GM19035 (cell line): ENCODE measurements at regions not wholly inside any gene's neighbourhood (a gene's known extent, or its start where the extent isn't known, plus 50 kb on each side); places are given as distances from the start of the nearest gene placed in this dataset.

ENCODE experiments used
- ATAC-seq: cut with Tn5 transposase; IDR thresholded peaks from one replicate; pipeline ENCODE4 v1.9.1; 2021; ENCODE audit not compliant: unreplicated experiment

DNA sequence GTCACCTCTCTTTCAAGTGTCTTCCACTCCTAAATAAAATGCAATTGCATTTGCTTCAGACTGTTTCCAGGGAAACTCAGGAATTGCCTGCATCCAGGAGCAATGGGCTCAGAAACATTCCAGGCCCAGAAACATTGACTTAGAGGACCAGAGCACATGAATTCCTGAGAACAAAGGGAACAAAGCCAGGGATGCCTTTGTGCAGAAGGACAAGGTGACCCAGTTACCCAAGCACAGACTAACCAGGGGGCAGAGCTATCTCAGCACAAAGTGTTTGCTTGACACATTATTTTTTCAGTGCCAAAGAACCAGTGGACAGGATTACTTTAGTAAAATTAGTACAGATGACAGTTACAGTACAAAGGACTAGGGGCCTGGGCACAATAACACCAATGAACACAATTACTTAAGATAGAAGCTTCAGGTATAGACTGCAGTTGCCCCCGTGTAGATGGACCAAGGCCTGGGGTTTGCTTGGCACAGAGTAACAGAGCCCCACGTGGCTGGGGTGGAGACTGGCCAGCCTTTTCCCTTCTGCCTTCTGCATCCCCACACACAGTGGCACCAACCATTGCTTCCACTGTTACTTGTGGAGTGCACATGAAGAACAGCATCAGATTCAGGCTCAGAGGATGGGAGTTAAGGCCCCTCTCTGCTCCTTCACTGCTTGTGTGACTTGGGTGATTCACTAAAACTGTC lies 500.8 kb downstream of the INSC start:
- no peak for ATAC-seq

DNA sequence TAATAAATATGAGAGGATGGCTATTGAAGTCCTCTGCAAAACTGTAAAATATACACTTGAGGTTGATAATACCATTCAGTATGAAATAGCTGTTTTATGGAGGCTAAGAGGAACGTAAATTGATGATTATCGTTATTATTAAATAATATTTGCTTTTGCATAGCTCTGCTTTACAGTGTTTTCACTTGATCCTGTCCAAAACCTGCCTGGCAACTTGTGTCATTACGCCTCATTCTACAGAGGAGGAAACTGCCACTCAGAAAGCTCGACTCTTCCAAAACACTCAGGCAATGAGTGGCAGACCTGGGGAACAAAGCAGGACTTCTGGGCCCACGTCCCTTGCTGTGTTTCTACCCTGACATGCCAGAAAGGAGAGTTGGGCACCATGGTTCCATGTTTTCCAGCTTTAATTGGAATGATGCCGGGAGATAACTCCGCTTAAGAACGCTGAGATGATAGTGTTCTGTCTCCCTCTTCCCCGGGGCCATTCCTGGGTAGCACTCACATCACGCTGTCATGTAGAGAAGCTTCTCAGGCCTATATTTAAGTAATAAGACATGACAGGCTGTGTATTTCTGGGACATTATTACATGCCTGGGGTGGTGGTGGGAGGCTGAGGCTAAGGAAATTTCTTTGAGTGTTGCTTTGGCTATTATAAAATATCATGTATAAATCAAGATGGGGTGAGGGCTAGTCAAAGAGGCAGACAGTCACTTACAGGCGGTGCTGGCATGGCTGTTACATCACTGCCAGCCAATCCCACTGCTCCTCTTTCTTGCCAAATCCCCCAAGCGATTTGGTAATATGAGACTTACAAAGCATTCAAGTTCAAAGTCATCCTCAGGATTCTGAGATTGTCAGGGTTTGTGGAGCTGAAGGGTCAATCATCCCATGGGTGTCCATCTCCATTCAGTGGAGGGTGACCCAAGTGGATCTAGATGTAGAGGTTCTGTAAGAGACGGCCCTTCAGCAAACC lies 501.7 kb downstream of the INSC start:
- ATAC-seq = no peak

DNA sequence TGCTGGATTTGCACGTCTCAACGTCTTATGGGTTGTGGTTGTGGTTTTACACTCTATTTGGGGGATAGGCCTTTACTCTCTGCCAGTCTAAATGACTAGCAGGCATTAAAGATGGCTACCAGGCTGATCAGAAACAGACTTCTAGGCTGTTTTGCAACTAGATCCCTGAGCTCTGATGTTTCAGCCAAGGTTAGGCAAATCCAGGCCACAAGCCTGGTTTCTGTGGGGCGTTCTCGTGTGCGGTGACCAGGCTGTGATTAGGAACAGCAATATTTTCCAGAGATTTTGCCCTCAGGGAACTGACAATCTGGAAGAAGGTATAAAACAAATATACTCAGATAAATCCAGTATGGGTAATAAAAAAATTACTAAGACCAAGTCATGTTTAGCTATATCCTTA lies 502.4 kb downstream of the INSC start:
- no peak for ATAC-seq

DNA sequence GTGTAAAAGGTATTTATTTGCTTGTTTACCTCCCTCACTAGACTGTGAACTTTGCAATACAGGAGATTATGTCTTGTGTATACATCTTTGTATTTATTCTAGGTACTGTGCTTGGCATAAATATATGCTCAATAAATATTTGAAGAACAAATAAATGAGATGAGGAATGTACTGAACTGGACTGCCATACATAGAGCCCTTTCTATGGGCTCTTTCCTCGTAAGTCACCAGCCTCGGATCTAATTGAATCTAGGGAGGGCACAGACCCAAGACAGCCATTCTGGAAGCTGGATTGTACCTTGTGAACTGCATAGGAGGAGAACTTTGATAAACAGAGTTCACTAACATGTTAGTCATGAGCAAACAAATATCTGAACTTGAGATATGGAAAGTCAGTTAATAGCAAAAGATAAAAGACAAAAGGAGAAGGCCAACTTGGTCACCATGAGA lies 503.9 kb downstream of the INSC start:
- ATAC-seq = no peak

DNA sequence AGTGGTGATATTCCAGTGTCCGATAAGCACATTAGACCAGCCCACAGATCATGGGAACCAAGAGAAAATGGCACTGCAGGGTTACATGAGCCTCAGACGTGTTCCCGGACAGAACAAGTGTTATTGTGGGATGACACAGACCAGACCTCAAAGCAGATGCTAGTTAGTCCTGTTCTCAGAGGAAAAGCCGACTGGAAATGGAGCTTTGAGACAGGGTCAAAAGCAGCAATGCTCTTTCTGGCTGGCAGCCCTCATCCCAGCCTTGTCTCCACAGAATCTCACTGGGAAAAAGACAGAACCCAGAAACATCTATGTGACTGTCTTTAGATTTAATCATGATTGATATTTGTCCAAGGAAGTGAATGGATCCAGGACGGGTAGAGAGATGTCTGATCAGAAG lies 506.8 kb downstream of the INSC start:
- ATAC-seq = no peak

DNA sequence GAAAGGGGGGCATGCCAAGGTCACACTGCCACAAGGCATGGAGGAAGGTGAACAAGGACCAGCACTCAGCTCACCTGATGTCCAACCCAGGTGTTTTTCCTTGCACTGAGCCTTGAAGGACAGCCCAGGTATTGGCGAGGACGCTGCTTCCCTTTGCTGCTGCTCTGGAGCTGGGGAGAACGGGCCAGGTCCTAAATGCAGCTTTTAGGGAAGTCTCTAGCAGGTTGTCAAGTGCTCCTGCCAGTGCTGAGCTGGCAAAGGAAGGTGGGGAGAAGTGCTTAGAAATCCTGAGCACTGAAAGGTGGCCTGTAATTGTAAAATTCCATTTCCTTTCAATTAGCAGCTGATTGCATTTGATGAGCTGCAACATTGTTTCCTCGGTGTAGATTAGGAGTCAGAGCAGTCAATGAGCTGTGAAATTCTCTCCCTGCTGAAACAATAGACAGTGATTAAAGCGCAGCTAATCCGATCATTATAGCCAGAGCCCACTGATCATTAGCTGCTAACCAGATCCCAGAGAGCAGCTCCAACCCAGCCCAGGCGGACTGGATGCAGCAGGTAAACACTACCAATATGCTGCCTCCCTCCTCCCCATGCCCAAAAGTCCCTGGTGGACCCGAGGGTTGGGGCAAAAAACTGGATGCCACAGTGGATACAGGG lies 507.6 kb downstream of the INSC start:
- ATAC-seq = no peak

DNA sequence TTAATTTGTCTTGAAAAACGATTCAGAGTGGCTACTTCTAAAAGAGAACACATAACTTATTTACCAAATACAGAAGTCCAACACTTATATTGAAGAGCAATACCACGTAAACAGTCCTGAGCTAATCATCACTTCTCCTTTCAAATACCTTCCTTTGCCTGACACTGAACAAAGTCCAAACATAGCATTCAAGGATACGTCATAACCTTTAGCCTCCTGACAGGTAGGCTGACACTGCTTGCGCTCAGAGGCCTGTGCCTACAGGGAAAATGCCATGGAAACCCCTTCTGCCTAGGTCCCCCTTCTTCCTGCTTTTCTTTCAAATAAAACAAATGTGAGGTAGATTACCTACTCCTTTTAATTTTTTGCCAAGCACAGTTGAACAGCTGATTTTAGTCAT lies 510.0 kb downstream of the INSC start:
- ATAC-seq = no peak

DNA sequence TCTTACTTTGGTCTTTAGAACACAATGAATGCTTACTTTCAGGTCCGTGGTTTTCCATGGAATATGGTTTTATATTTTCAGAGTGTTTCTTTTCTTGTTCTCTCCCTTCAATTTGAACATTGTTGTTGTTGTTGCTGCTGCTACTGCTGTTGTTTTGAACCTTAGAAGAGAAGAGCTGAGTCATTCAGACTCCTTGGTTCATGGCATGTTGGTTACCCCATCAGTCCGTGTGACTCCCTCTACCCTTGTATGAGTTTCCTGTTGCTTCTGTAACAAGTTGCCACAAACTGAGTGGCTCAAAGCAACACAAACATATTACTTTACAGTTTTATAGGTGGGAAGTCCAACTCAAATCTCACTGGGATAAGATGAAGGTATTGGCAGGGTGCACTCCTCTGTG lies 511.0 kb downstream of the INSC start:
- ATAC-seq = no peak

DNA sequence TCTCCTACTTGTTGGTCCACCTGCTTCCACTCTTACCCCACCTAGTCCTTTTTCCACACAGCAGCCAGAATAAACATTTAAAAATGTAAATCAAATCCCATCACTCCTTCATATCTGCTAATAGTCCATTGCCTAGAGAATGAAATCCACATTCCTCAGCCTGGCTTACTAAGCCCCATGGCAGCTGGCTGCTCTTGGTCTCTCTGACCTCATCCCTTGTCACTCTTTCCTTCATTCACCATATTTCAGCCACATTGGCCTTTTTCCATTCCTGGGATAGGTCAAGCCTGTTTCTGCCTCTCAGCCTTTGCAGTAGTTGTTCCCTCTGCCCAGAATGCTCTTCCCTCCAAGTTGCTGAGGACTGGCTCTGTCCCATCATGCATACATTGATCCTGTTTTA lies 512.8 kb downstream of the INSC start:
- ATAC-seq = no peak

DNA sequence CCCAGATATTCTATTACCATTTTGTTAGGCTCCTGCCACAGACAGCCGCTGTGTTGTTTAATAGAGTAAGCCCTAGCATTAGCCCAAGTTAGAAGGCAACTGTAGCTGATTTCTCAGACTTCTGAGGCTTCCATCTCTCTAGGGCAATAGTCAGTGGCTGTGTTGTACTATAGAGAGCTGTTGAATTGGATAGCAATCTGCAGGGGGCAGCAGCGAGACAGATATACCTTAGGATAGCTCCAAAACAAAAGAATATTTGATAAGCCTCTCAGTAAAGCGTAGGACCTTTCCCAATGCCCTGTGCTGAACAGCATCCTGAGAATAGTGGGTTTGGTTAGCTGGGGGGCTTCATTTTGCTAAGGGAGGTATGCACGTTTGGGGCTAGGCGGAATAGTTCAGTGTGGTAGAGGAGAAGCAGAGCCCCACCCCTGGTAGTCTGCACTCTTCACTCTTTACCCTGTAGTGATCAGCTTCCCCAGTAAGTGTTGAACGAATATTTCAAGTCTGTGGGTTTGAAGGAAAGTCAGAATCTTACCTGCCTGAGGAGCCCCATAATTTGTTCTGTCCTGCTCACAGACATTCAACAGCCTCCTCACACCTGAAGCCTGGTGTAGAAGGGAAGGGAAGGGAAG lies 515.1 kb downstream of the INSC start:
- no peak for ATAC-seq

DNA sequence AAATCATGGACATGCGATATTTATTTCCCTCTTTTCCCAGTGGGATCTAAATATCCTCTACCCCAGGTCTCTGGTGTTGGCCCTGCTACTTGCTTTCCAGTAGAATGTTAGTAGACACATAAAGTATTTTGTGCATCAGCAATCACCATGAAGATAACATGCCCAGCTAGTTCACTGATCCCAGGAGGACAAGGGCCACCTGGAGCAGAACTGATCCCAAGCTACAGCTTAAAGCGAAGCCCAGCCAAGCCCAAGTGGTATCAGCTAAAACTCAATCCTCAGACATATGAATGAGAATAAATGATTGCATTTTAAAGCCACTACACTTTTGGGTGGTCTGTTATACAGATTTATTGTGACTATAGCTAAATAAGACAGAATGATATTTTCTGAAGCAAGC lies 516.2 kb downstream of the INSC start:
- no peak for ATAC-seq

DNA sequence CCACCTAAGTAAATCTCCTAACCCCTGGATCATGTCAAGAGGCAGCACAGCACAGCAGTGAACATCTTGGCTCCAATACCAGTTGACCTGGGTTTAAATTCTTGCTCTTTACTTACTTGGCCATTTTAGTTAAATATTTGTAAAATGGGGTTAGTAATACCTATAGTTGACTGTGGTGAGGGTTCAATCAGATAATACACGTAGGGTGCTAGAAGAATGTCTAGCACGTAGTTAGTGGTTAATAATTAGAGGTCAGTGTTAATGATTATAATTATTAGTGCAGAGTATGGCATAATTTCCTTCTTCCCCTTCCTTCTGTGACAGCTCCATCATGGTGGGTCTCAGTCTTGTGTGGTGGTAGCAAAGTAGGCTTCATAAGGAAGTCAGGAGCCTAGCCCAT lies 520.8 kb downstream of the INSC start:
- ATAC-seq = no peak

DNA sequence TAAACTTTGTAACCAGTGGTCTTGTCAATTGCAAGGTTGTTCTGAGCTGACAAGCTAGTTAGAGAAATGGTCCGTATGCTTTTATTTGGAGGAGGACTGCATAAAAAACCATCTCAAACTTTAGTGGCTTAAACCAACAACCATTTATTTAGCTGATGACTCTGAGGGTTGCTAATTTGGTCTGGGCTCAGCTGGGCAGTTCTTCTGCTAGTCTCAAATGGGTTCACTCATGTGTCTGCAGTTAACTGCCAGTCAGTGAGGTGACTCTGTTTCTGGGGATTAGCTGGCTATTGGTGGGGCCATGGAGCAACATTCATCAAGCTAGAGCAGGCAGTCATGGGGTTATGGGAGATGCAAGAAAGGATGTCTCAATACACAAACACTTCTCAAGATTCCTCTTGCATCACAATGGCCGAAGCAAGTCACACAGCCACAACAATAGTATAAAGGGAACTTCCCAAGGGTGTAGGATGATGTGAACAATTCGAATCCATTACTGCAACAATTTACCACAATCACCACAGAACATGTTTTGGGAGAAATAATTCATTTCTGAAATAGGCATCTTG lies 521.9 kb downstream of the INSC start:
- no peak for ATAC-seq

DNA sequence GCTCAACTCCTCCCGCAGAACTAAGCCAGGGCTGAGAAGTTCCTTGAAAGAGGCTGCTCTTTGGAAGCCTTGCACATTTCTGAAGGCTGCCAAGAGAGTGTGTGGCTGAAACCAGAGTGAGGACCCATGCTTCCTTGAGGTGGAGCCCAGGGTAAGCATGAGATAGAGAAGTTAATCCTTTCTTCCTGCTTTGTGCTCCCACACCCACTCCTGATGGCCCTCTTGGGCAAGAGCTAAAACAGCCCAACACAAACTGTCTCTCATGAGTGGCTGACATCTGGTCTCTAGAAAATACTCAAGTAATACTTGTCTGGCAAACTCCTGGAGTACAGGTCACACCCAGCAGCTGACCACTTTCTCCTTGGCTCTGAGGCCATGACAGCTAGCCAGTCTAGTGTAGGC lies 523.7 kb downstream of the INSC start:
- no peak for ATAC-seq

DNA sequence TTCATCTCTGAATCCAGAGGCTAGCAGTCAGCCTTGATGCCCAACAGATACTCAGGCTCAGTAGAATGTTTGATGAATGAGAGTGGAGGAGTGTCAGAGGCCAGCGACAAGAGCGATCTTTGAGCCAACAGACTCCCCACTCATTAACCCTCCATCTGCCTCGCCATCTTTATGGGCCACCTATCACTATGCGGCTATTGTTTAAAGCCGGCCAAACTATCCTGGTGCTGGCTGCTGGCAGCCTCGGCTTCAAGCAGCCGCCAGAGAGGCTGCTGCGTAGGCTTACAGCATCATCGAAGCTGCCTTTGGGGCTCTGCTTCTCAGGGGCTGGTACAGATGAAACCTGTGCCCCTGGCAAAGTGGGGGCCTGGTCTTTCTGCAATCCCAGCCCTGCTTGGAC lies 525.6 kb downstream of the INSC start:
- ATAC-seq = no peak

DNA sequence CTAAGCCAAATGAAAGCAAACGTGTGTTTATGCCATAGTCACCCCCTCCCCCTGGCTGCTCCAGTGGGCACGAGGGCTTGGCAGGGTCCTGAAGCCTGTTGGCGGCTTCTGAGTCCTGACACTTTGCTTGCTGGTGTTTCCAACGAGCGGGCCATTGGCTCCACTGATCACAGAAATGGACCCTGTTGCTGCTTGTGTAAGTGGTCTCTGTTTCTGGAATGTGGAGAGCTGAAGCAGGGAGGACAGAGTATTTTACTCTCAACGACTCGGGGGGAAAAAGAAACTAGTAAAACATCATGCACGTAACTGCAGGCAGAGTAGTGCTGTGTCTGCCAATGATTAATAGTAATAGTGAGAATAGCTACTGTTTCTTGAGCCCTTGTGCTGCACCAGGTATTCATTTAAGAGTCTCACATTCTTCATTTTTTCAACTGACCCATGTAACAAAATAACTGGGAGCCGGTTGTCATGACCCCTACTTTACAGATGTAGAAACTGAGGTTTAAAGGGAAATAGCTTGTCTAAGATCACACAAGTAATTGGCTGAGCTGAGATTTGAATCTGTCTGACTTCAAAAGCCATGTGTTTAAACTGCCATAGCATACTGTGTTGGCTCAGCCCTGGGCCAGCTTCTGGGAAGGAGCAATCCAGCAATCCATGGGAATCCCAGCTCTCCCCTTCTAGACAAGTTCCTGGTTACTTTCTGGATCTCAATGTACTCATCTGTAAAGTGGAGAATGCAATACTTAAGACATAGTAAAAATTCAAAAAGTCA lies 526.7 kb downstream of the INSC start:
- ATAC-seq = peak; percentile 73

DNA sequence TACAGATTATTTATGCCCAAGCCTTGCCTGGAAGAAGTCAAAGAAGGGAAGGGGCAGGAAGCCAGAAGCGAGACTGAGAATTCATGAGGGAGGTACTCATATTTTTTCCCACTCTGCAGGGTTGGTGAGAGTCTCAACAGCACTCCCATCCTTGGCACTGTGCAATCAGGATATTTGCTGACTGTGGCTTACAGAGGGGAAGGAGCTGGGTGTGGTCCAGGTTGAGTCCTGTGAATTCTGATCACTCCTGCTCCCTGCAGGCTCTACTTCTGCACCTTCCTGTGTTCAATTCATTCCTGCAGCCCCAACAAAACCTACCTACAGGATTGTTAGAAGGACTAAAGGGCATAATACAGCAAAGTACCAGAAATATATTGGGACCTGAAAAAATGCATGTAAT lies 530.5 kb downstream of the INSC start:
- no peak for ATAC-seq

DNA sequence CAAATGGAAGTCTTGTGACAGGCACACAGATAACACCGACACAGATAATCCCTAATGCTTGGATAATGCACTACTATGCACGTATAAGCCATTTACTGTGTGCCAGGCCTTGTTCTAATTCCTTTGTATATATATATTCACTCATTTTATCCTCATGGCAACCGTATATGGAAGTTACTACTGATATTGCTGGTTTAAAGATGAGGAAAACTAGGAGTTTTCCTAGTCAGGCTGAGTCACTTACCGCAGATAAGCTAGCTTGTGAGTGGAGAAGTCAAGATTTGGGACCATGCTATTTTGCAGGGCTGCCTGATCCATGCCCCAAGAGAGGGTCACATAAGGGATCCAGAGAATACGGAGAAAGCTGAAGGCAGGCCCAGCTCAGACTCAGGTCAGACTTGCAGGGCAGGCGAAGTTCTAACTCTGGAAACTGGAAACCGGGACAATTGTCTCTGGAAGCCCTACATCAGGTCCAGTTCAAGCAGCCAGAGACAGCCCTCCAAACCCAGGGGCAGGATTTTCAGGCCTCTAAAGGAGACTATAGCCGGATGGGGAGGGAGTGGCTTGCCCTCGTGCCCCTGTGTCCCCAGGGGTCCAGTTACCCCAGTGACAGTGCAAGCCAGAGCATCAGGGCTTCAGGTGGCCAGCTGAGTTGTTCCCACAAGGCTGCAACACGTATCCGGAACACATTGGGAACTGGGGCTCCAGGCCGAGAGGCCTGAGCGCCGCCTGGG lies 534.8 kb downstream of the INSC start:
- peak; percentile 16 for ATAC-seq

DNA sequence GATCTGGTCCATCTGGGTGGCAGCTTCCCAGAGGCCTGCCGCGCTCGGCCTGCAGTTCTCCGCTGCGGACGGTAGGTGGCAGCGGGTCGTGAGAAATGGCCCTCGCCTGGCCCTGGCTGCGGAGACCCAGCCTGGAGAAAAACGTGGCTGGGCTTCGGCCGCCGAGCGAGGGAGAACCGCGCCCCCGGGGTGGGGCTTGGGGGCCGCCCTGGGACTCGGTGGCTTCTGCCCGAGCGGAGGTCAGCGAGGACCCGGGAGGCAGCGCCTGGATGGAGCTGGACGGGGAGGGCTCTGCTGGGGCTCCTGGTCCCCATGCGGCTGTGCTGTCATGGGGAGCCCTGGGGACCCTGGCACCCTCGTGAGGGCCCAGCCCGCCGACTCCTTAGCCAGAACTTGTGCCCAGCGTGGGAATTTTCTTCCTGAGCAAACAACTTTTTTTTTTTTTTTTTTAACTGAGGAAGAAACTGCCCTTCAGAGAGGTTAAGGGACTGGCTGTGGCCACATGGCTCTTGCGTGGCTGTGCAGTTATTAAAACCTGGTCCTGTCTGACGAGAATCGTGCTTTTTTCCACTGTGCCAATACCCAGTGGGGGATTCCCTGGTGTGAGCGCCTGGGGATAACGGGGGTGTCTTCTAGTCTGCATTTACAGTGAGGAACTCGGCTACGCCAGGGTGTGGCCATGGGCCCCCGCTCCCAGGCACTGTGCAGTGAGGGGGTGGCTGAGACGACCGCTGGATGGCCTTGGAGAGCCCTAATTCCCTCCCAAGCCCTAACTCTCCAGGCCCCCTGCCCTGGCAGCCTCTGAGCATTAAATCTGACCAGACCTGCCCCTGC lies 535.6 kb downstream of the INSC start:
- ATAC-seq = peak; percentile 99
